ENCODE measurements at regions not wholly inside any gene's neighbourhood (a gene's known extent, or its start where the extent isn't known, plus 50 kb on each side); places are given as distances from the start of the nearest gene placed in this dataset.

DNA sequence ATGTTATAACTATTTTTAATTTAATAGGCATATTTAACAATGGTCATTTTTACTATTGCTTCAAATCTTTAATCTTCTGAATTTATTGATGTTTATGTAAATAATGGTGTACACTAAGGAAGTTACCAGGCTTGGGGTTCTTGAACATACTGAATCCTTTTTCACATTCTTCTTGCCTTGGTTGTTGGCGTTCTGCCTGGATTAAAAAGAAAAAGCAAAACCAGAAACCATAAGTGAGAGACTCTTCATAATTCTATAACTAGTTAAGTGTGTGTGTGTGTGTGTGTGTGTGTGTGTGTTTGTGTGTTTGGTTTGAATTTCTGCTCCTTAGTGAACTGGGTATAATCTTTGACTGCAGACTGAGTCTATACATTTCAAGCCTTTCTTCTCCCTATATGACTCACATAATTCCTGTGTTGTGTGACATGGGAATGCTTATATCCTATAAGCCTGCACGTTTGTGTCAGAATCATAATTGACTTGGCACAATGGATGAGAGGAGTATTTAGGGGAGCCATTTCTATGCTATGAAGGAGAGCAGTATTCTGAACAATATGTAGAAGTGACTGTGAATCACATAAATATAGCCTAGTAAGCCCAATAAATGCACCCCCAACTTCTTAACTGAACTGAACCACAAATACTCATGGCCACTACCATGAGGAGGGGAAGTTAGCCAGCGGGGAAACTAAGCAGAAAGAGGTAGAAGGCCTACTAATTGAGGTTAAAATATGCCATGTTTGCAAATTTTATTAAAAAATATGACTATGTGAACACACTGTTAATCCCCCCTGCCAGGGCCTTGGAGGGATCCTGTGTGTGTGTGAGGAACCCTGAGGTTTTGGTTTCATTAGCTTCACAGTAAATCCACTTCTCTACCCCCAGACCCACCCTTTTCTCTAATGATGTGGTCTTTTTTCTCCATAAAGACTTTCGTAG is 425.5 kb downstream of the BCKDHB start:
- ChIA-PET POLR2A (no interaction called here), CTCF (no interaction called here)
- TF ChIP-seq, protein P1, sequence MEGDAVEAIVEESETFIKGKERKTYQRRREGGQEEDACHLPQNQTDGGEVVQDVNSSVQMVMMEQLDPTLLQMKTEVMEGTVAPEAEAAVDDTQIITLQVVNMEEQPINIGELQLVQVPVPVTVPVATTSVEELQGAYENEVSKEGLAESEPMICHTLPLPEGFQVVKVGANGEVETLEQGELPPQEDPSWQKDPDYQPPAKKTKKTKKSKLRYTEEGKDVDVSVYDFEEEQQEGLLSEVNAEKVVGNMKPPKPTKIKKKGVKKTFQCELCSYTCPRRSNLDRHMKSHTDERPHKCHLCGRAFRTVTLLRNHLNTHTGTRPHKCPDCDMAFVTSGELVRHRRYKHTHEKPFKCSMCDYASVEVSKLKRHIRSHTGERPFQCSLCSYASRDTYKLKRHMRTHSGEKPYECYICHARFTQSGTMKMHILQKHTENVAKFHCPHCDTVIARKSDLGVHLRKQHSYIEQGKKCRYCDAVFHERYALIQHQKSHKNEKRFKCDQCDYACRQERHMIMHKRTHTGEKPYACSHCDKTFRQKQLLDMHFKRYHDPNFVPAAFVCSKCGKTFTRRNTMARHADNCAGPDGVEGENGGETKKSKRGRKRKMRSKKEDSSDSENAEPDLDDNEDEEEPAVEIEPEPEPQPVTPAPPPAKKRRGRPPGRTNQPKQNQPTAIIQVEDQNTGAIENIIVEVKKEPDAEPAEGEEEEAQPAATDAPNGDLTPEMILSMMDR (IDR thresholded peaks at IDR 0.05; ENCODE audit: insufficient read depth, low read depth, low read length), result no peak
- Histone ChIP-seq H3K4me3 (ENCODE audit: low read depth, low read length) (no peak overlapping the region), H3K36me3 (ENCODE audit: control insufficient read depth, insufficient read depth, low read length) (no peaks in the 10 kb centered on the region), H3K27me3 (ENCODE audit: control insufficient read depth, insufficient read depth, low read length) (no peaks in the 10 kb centered on the region)
- no peak for DNase-seq (ENCODE audit: low read depth)

DNA sequence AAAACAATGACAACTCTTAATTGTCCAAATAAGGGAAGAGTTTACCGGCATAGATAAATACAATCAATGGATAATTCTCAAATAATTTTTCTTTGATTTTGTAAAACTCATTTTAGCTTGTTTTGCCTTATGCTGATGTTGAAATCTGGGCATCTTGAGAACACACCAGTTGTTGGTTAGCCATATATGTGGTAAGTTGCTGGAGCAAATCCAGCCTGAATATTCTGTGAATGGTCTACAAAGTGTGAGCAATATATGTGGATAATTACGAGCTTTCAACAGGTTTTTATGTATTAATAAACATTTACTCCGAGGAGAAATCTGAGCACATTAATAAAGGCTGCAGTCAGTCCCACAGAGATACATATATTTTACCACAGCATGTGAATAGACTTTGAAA is 423.6 kb downstream of the BCKDHB start:
- ChIA-PET POLR2A (no interaction called here), CTCF (interaction anchor here (1.2 kb wide), 1 partner anchor 316 kb away, joined by 3 read pairs; no protein-coding TSS in a partner anchor)
- TF ChIP-seq, protein P1 (IDR thresholded peaks at IDR 0.05; ENCODE audit: insufficient read depth, low read depth, low read length), result no peak
- H3K36me3 ChIP-seq (ENCODE audit: control insufficient read depth, insufficient read depth, low read length), result no peaks in the 10 kb centered on the region
- DNase-seq (ENCODE audit: low read depth), result no peak
- no peak overlapping the region for H3K4me3 ChIP-seq (ENCODE audit: low read depth, low read length)
- no peaks in the 10 kb centered on the region for H3K27me3 ChIP-seq (ENCODE audit: control insufficient read depth, insufficient read depth, low read length)

DNA sequence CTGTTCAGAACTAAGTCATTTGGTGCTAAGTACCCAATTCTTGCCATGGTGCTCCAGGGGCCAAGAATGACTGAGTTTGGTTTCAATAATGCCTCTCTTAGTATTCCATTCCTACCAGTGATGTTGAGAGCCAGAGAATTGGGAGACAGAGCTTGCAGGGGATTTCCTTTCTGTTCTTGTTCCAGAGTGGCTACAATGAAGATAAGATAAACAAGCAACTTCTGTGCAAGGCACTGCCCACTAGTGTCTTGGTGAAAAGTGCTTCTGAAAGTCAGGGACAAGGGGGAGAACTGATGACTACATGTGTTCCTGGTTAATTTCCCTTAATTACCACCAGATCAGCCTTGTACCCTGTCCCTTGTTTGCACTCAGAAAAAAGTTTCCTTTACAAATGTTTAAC is 421.6 kb downstream of the BCKDHB start:
- CTCF ChIA-PET, result no interaction called here
- POLR2A ChIA-PET, result no interaction called here
- H3K36me3 ChIP-seq (ENCODE audit: control insufficient read depth, insufficient read depth, low read length), result no peaks in the 10 kb centered on the region
- TF ChIP-seq, protein P1 (IDR thresholded peaks at IDR 0.05; ENCODE audit: insufficient read depth, low read depth, low read length), result no peak
- DNase-seq (ENCODE audit: low read depth), result no peak
- H3K4me3 ChIP-seq (ENCODE audit: low read depth, low read length), result no peak overlapping the region
- H3K27me3 ChIP-seq (ENCODE audit: control insufficient read depth, insufficient read depth, low read length), result no peaks in the 10 kb centered on the region

DNA sequence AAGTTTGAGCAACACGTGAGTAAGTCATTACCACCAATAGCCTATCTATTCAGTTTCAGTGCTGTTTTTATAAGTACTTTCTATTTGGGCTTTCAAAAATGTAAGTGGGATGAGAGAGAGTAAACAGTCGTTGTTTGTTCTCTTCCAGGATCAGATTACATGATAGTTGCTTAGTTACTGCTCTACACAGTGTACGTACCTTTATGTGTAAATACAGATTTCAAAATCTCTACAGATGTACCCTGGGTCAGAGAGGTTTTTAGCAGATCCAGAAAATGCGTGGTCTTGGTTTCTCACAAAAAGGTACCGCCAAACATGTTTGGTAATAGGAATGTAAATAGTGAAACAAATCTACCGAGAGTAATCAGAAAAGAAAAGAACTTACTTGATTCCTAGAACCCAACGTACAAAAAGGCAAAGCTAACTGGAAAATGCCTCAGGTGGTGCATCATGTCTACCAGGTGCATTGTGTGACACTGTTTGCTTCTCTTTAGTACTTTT is 421.1 kb downstream of the BCKDHB start:
- POLR2A ChIA-PET, result no interaction called here
- H3K36me3 ChIP-seq (ENCODE audit: control insufficient read depth, insufficient read depth, low read length), result no peaks in the 10 kb centered on the region
- H3K4me3 ChIP-seq (ENCODE audit: low read depth, low read length), result no peak overlapping the region
- TF ChIP-seq, protein P1 (IDR thresholded peaks at IDR 0.05; ENCODE audit: insufficient read depth, low read depth, low read length), result no peak
- CTCF ChIA-PET, result no interaction called here
- no peak for DNase-seq (ENCODE audit: low read depth)
- no peaks in the 10 kb centered on the region for H3K27me3 ChIP-seq (ENCODE audit: control insufficient read depth, insufficient read depth, low read length)

DNA sequence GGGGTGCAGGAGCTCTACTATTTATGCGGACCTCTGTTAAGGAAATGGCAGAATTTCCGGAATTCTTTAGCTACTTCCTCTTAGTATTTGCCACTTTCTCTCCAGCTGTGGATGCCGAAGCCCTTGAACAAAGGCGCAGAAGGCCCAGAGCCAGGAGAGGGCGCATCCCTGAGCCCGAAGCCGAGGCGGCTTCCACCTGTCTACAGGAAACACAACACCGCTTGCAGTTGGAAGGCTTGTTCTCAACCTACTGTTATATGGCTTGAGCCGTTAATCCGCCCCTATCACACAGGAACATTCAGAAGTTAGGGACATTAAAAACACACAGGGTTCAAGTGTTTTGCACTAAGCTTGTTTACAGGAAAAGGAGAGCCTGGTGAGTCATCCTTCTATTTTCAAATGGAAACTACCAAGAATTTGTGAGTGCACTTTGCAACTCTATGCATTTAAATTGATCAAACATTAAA is 417.1 kb downstream of the BCKDHB start:
- Histone ChIP-seq H3K4me3 (ENCODE audit: low read depth, low read length) (no peak overlapping the region), H3K36me3 (ENCODE audit: control insufficient read depth, insufficient read depth, low read length) (no peaks in the 10 kb centered on the region), H3K27me3 (ENCODE audit: control insufficient read depth, insufficient read depth, low read length) (no peaks in the 10 kb centered on the region)
- POLR2A ChIA-PET, result no interaction called here
- TF ChIP-seq, protein P1 (IDR thresholded peaks at IDR 0.05; ENCODE audit: insufficient read depth, low read depth, low read length), result no peak
- CTCF ChIA-PET, result interaction anchor here (1.7 kb wide), 1 partner anchor 17 kb away, joined by 5 read pairs; no protein-coding TSS in a partner anchor
- DNase-seq (ENCODE audit: low read depth), result no peak
